ENCODE measurements at regions not wholly inside any gene's neighbourhood (a gene's known extent, or its start where the extent isn't known, plus 50 kb on each side); places are given as distances from the start of the nearest gene placed in this dataset.

DNA sequence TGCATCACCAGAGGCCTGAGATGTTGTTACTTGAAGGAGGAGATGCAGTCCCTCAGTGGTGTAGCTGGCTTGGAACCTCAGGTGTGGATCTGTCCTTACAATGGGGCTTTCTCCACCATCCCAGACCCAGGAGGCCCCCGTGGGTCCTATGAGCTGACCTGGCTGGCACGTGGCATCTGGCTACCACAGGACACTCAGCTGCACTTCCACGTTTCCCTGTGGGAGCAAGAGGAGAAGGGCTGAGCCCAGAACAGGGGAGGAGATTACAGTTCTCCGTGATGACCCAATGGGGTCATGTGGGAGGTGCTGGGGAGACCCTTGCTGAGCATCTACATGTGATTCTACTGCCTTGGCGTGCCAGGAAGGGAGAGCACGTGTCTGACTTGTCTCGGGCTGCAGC lies 1448.4 kb downstream of the TBC1D22A start:
- no peak overlapping the region for H3K4me3 ChIP-seq
- no peaks in the 10 kb centered on the region for H3K36me3 ChIP-seq (replicated peaks)
- no peak for DNase-seq (ENCODE audit: low spot score in 2 of 2)
- H3K9me3 ChIP-seq: no peaks in the 10 kb centered on the region
- in situ Hi-C loops (cut with MboI; ENCODE audit: low sequenced_read_pairs): no loop called here
- H3K27me3 ChIP-seq (ENCODE audit: low read depth): no peaks in the 10 kb centered on the region
- H3K4me1 ChIP-seq: no peaks in the 10 kb centered on the region

DNA sequence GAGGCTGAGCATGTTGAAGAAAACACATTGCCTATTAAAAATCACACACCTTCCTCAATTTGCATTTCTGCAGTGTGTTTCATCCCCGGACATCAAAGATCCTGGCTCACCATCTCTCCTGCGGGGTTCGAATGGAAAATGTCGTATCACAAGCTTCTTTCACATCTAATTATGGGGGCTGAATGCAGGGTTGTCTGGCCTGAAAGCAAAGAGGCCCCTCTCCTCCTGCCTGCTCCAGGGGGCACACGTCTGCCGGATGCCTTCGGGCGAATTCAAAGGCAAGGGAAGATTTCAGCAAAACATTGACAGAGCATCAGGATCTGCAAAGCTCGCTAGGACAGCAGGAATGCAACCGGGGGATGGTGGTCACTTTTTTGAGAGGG lies 1447.7 kb downstream of the TBC1D22A start:
- Histone ChIP-seq H3K4me1 (no peaks in the 10 kb centered on the region), H3K4me3 (no peak overlapping the region), H3K36me3 (replicated peaks) (no peaks in the 10 kb centered on the region), H3K9me3 (no peaks in the 10 kb centered on the region), H3K27me3 (ENCODE audit: low read depth) (no peaks in the 10 kb centered on the region)
- no peak for DNase-seq (ENCODE audit: low spot score in 2 of 2)
- in situ Hi-C loops (cut with MboI; ENCODE audit: low sequenced_read_pairs): no loop called here

DNA sequence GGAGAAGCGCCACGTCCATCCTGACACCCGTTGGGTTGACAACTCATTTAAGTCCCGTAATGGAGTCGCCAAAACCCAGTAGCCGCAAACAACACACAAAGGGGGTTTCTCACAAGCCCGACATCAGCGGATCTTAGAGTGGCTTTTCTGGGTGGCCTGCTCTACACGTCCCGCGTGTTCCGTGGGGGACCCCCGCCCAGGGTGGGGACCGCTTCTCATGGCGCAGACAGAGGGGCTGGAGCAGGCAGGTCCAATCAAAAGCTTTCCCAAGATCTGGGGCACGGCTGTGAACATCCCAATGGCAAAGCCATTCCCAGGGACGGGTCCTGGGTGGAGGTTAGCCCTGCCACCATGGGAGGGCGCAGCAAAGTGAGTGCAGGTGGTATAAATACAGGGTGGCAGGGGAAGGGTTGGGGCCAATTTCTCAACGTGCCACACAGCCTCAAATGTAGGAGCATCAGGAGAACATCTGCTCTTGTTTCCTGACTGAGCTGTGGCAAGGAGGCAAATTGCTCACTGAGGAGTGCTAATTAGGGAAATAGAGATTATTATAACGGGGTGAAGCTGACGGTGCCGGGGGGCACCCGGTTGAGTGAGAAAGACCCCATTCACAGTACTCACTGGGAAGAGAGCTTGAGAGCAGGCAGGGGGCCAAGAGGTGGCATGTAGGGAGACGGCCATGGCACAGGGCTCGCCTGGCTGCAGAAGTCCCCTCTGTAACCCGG lies 1447.2 kb downstream of the TBC1D22A start:
- Histone ChIP-seq H3K36me3 (replicated peaks) (no peaks in the 10 kb centered on the region), H3K9me3 (no peaks in the 10 kb centered on the region), H3K4me1 (no peaks in the 10 kb centered on the region), H3K4me3 (no peak overlapping the region), H3K27me3 (ENCODE audit: low read depth) (no peaks in the 10 kb centered on the region)
- DNase-seq (ENCODE audit: low spot score in 2 of 2): no peak
- in situ Hi-C loops (cut with MboI; ENCODE audit: low sequenced_read_pairs): no loop called here

DNA sequence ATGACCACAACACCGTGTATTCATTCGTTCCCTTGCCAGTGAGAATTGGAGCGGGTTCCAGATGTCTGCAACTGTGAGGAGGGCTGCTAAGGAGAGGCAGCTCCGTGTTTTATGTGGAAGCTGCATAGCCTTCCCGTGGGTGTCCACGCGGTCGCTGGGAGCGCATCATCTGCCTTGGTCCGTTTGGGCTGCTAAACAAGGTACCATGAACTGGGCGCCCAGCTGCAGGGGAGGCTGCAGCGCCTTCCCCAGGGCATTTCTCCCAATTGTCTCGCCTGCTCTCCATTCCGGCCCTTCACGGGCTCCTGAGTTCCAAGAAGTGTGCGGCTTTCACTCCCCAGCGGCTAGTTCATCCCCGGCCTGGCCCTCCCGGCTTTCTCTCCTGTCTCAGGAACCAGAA lies 1446.4 kb downstream of the TBC1D22A start:
- no peaks in the 10 kb centered on the region for H3K27me3 ChIP-seq (ENCODE audit: low read depth)
- in situ Hi-C loops (cut with MboI; ENCODE audit: low sequenced_read_pairs): no loop called here
- DNase-seq (ENCODE audit: low spot score in 2 of 2): no peak
- H3K36me3 ChIP-seq (replicated peaks): no peaks in the 10 kb centered on the region
- no peaks in the 10 kb centered on the region for H3K4me1 ChIP-seq
- no peaks in the 10 kb centered on the region for H3K9me3 ChIP-seq
- no peak overlapping the region for H3K4me3 ChIP-seq

DNA sequence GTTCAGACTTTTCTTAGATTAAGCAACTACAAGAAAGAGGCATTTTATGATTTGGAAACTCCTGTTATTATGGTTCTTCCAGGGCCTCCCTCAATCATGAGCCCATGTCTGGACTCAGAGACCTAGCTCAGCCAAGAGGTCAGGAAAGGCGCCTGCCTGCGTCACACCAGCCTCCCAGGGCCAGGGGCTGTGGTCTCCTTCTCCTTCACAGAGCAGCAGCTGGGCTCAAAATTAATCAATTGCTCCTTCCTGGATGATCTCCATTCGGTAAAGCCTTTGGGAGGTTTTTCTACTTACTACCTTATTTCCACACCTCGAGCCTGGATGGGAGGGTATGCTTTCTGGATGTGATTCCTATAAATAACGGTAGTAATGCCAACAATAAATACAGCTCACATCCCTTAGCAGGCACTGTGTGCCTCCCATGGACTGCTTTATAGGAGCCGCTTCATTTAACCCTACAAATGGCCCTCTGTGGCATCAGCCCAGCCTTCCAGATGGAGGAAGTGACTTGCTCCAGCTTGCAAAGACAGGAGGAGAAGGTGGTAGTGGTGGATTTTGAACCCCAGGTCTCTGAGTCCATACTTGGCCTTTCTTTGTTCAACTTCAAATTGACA lies 1445.6 kb downstream of the TBC1D22A start:
- DNase-seq (ENCODE audit: low spot score in 2 of 2): no peak
- Histone ChIP-seq H3K9me3 (no peaks in the 10 kb centered on the region), H3K36me3 (replicated peaks) (no peaks in the 10 kb centered on the region), H3K4me1 (no peaks in the 10 kb centered on the region), H3K27me3 (ENCODE audit: low read depth) (no peaks in the 10 kb centered on the region), H3K4me3 (no peak overlapping the region)
- in situ Hi-C loops (cut with MboI; ENCODE audit: low sequenced_read_pairs): no loop called here

DNA sequence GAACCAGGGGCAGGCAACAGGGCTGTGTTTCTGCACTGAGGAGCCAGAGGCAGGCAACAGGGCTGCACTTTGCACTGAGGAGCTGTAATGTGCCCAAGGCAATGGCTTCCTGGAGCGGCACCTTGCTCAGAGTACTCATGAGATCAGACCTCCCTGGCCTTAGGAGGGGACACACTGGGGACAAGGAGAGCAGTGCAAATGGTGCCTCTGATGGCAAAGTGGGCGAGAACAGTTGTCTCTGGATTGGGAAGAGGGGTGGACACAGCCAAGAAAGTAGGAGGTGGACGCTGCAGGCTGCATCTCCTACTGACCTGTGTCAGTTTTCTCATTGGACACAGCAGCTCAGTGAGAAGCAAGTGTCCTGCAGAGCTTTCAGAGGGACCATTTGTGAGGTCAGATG lies 1443.3 kb downstream of the TBC1D22A start:
- Histone ChIP-seq H3K4me3 (no peak overlapping the region), H3K27me3 (ENCODE audit: low read depth) (no peaks in the 10 kb centered on the region), H3K36me3 (replicated peaks) (no peaks in the 10 kb centered on the region), H3K4me1 (no peaks in the 10 kb centered on the region), H3K9me3 (no peaks in the 10 kb centered on the region)
- no peak for DNase-seq (ENCODE audit: low spot score in 2 of 2)
- in situ Hi-C loops (cut with MboI; ENCODE audit: low sequenced_read_pairs): no loop called here

DNA sequence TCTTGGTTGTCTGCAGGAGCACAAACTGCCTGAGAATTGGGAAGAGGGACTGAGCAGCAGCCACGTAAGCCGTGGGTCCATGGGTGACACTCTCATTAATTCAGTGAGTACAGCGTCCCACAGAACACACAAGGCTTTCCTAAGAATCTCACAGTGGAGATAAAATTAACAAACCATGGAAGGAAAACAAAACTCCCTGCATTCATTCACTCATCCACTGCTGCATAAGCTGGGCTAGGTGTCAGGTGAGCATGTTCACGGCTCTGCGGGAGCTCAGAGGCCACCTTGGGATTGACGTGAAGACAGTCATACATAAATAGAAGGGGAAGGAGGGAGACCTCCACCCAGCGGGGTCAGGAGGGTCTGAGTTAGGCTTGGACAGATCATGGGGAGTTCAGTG lies 1442.7 kb downstream of the TBC1D22A start:
- in situ Hi-C loops (cut with MboI; ENCODE audit: low sequenced_read_pairs): no loop called here
- H3K9me3 ChIP-seq: no peaks in the 10 kb centered on the region
- no peak for DNase-seq (ENCODE audit: low spot score in 2 of 2)
- H3K4me1 ChIP-seq: no peaks in the 10 kb centered on the region
- no peaks in the 10 kb centered on the region for H3K27me3 ChIP-seq (ENCODE audit: low read depth)
- H3K4me3 ChIP-seq: no peak overlapping the region
- H3K36me3 ChIP-seq (replicated peaks): no peaks in the 10 kb centered on the region

DNA sequence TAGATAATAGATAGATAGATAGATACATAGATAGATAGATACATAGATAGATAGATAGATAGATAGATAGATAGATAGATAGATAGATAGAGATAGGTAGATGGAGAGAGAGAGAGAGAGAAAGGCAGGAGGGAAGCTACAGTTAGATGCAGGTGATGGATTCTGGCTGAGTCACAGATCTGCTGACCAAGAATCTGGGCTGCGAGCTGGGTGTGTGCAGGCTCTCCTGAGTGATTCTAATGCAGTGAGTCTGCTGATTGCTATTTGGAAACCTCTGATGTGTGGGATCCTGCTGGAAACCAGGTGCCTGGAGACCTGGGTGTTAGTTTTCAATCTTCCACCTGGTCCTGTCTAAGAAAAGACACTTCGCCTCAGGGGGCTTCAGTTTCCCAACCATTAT lies 1441.8 kb downstream of the TBC1D22A start:
- in situ Hi-C loops (cut with MboI; ENCODE audit: low sequenced_read_pairs): no loop called here
- Histone ChIP-seq H3K27me3 (ENCODE audit: low read depth) (no peaks in the 10 kb centered on the region), H3K4me1 (no peaks in the 10 kb centered on the region), H3K9me3 (no peaks in the 10 kb centered on the region), H3K4me3 (no peak overlapping the region), H3K36me3 (replicated peaks) (no peaks in the 10 kb centered on the region)
- DNase-seq (ENCODE audit: low spot score in 2 of 2): no peak

DNA sequence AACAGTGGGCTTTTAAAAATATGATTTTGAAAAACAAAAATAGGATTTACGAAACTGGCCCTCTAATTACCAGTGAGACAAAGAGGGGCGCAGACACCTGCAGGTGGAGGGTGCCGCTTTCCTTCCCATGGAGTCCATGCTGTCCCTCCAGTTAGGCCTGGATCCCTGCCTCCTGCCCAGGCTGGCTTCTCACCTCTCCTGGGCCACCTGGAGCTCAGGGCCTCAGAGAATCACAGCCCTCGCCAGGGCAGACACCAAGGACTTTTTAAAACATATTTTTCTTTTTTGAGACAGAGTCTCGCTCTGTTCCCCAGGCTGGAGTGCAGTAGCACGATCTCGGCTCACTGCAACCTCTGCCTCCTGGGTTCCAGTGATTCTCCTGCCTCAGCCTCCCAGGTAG lies 1437.2 kb downstream of the TBC1D22A start:
- Histone ChIP-seq H3K4me3 (no peak overlapping the region), H3K27me3 (ENCODE audit: low read depth) (no peaks in the 10 kb centered on the region), H3K36me3 (replicated peaks) (no peaks in the 10 kb centered on the region), H3K4me1 (no peaks in the 10 kb centered on the region), H3K9me3 (no peaks in the 10 kb centered on the region)
- DNase-seq (ENCODE audit: low spot score in 2 of 2): no peak
- in situ Hi-C loops (cut with MboI; ENCODE audit: low sequenced_read_pairs): no loop called here

DNA sequence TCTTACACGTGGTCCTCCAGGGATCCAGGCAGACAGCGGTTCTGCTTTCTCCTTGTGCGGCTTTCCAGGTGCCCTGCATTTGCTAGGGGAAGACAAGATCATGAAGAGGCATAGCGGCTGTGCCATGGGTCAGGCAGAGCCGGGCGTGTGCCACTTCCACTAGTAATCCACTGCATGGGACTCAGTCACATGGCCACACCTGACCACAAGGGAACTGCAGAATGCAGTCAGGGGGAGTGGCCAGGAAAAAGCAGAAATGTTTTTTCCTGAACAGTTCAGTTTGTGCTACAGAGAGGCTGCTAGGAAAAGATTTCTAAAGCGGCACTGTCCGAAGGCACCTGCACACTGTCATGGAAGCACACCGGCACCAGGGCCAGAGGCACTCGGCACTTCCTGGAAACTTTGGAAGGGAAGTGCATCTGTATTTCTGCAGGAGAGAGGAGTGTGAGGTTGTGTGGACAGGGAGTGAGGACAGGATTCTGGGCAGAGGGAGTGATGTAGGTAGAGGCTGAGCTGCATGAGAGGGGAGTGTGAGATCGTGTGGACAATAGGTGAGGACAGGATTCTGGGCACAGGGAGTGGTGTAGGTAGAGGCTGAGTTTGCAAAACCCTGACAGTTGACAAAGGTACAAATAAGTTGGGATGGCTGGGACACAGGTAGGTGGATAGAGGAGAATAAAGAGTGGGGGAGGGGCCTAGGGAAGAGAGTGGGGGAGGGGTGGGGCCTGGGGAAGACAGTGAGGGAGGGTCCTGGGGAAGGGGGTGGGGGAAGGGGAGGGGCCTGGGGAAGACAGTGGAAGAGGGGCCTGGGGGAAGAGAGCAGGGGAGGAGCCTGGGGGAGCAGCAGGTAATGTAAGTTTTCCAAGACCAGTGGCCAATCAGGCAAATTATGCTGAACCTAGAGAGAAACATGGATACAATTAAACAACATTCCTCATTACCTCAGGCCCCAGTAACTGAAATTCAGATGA lies 1436.3 kb downstream of the TBC1D22A start:
- no peaks in the 10 kb centered on the region for H3K36me3 ChIP-seq (replicated peaks)
- H3K9me3 ChIP-seq: no peaks in the 10 kb centered on the region
- H3K4me3 ChIP-seq: no peak overlapping the region
- DNase-seq (ENCODE audit: low spot score in 2 of 2): no peak
- H3K4me1 ChIP-seq: no peaks in the 10 kb centered on the region
- in situ Hi-C loops (cut with MboI; ENCODE audit: low sequenced_read_pairs): no loop called here
- H3K27me3 ChIP-seq (ENCODE audit: low read depth): no peaks in the 10 kb centered on the region

DNA sequence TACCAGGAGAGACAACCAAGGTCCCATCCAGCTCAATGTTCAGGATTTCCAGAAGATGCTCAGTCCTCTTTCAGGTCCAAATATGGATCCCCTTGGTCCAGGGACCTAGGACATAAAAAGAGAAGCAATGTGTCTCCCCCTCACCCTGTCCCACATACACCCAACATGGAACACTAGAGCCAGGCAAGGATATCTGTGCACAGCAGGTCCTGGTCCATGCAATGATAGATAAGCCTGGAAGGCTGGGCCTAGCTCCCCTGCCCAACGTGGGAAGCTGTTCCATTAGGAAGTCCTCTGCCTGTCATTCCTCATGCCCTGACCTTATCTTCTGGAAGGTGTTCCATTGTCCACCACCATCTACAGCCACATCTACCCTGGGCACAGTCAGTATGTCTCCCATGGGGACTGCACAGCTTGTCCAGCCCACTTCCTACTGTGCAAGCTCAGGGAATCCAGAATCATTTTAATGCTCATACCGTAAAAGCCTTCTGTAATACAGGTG lies 1434.8 kb downstream of the TBC1D22A start:
- Histone ChIP-seq H3K4me1 (no peaks in the 10 kb centered on the region), H3K9me3 (no peaks in the 10 kb centered on the region), H3K4me3 (no peak overlapping the region), H3K36me3 (replicated peaks) (no peaks in the 10 kb centered on the region), H3K27me3 (ENCODE audit: low read depth) (no peaks in the 10 kb centered on the region)
- in situ Hi-C loops (cut with MboI; ENCODE audit: low sequenced_read_pairs): no loop called here
- DNase-seq (ENCODE audit: low spot score in 2 of 2): no peak

DNA sequence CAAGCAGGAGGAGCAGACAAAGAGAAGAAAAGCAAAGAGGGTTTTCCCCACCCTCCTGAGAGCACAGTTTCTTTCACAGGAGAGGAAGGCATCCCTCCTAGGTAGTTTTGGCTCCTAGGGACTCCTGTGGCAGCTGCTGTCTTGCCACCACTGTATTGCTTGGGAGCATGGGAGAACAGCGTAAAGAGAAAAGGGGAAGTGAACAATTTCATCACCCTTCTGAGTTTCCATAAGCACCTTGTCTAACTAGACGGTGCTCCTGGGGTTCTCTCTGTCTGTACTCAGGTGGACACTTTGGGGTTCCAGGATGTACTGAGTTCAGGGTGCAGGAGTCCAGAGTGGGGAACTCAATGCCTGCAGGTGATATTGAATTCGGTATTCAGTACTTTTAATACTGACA lies 1430.5 kb downstream of the TBC1D22A start:
- H3K9me3 ChIP-seq: no peaks in the 10 kb centered on the region
- no peak for DNase-seq (ENCODE audit: low spot score in 2 of 2)
- no peak overlapping the region for H3K4me3 ChIP-seq
- no peaks in the 10 kb centered on the region for H3K36me3 ChIP-seq (replicated peaks)
- no peaks in the 10 kb centered on the region for H3K4me1 ChIP-seq
- in situ Hi-C loops (cut with MboI; ENCODE audit: low sequenced_read_pairs): no loop called here
- no peaks in the 10 kb centered on the region for H3K27me3 ChIP-seq (ENCODE audit: low read depth)

DNA sequence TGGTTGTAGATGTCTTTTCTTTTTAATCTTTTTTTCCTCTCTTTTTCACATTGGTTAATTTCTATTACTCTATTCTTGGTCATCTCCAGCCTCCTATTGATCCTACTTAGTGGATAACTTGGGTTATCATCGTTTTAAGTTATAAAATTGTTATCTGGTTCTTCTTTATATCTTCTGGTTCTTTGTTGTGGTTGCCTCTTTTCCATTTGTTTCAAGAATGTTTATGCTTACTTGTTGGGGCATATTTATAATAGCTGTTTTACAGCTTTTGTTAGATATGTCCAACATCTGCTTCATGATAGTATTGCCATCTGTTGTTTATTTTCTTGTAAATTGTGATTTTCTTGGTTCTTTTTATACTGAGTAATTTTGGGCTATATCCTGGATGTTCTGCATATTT lies 1429.6 kb downstream of the TBC1D22A start:
- in situ Hi-C loops (cut with MboI; ENCODE audit: low sequenced_read_pairs): no loop called here
- no peaks in the 10 kb centered on the region for H3K27me3 ChIP-seq (ENCODE audit: low read depth)
- H3K9me3 ChIP-seq: no peaks in the 10 kb centered on the region
- H3K36me3 ChIP-seq (replicated peaks): no peaks in the 10 kb centered on the region
- DNase-seq (ENCODE audit: low spot score in 2 of 2): no peak
- H3K4me1 ChIP-seq: no peaks in the 10 kb centered on the region
- H3K4me3 ChIP-seq: no peak overlapping the region

DNA sequence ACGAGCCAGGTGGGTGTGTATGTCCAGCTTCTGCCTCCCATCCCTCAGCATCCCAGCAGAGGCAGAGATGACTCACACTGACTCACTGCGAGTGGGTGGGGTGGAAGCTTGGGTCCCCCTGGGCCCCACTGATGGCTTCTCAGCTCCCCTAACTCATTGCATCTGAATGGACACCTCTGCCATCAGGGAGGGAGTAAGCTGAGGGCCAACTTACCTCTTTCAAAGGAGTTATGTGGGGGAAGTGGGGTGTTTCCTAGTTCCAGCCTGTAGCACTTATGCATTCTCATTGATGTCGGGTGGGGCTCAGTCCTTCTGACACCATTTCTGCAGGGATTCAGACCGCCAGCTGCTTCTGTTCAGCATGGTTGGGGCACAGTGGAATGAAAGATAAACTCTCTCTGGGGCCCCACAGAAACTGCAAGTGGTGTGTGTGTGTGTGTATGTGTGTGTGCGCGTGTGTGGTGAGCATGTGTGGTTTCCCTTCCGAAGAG lies 1425.8 kb downstream of the TBC1D22A start:
- Histone ChIP-seq H3K4me3 (no peak overlapping the region), H3K27me3 (ENCODE audit: low read depth) (no peaks in the 10 kb centered on the region), H3K4me1 (no peaks in the 10 kb centered on the region), H3K9me3 (no peaks in the 10 kb centered on the region), H3K36me3 (replicated peaks) (no peaks in the 10 kb centered on the region)
- in situ Hi-C loops (cut with MboI; ENCODE audit: low sequenced_read_pairs): no loop called here
- no peak for DNase-seq (ENCODE audit: low spot score in 2 of 2)
